ENCODE measurements at regions not wholly inside any gene's neighbourhood (a gene's known extent, or its start where the extent isn't known, plus 50 kb on each side); places are given as distances from the start of the nearest gene placed in this dataset.
"Not testable (repeated sequence)": the region's sequence is repeated elsewhere in the genome, so short reads cannot be mapped to it uniquely, and the experiment has no call there.

GRCh38 chr13:53298396-53298795 lies 269.8 kb downstream of the OLFM4 start:
- no peak for DNase-seq

- DNase-seq = peak; percentile 44
Measured at GRCh38 chr13:53301449-53301848, 272.8 kb downstream of the OLFM4 start.

GRCh38 chr13:53305419-53305818 lies 276.8 kb downstream of the OLFM4 start:
- DNase-seq = not testable (repeated sequence)

GRCh38 chr13:53310786-53311185 lies 282.2 kb downstream of the OLFM4 start:
- DNase-seq = no peak

GRCh38 chr13:53311561-53311960 lies 282.9 kb downstream of the OLFM4 start:
- no peak for DNase-seq

GRCh38 chr13:53321296-53321801 lies 292.7 kb downstream of the OLFM4 start:
- no peak for DNase-seq

- no peak for DNase-seq
Measured at GRCh38 chr13:53324656-53325055, 296.0 kb downstream of the OLFM4 start.

- no peak for DNase-seq
Measured at GRCh38 chr13:53326716-53327115, 298.1 kb downstream of the OLFM4 start.

- DNase-seq = no peak
Measured at GRCh38 chr13:53327680-53328315, 299.2 kb downstream of the OLFM4 start.

- DNase-seq = no peak
Measured at GRCh38 chr13:53336441-53337160, 308.0 kb downstream of the OLFM4 start.

- DNase-seq = no peak
Measured at GRCh38 chr13:53338760-53339159, 310.1 kb downstream of the OLFM4 start.

- DNase-seq = no peak
Measured at GRCh38 chr13:53340505-53341143, 312.0 kb downstream of the OLFM4 start.

- DNase-seq = no peak
Measured at GRCh38 chr13:53341144-53341510, 312.5 kb downstream of the OLFM4 start.

- no peak for DNase-seq
Measured at GRCh38 chr13:53342623-53343360, 314.2 kb downstream of the OLFM4 start.

- DNase-seq = no peak
Measured at GRCh38 chr13:53343361-53343744, 314.7 kb downstream of the OLFM4 start.

- no peak for DNase-seq
Measured at GRCh38 chr13:53351021-53351420, 322.4 kb downstream of the OLFM4 start.

- no peak for DNase-seq
Measured at GRCh38 chr13:53357582-53357981, 329.0 kb downstream of the OLFM4 start.

- peak; percentile 22 for DNase-seq
Measured at GRCh38 chr13:53368948-53369347, 340.3 kb downstream of the OLFM4 start.

GRCh38 chr13:53379485-53379884 lies 350.9 kb downstream of the OLFM4 start:
- no peak for DNase-seq

- no peak for DNase-seq
Measured at GRCh38 chr13:53382008-53382407, 353.4 kb downstream of the OLFM4 start.

- DNase-seq = no peak
Measured at GRCh38 chr13:53398051-53398450, 369.4 kb downstream of the OLFM4 start.

- no peak for DNase-seq
Measured at GRCh38 chr13:53405616-53406015, 377.0 kb downstream of the OLFM4 start.

- DNase-seq = no peak
Measured at GRCh38 chr13:53408306-53408705, 379.7 kb downstream of the OLFM4 start.
